ENCODE measurements at regions not wholly inside any gene's neighbourhood (a gene's known extent, or its start where the extent isn't known, plus 50 kb on each side); places are given as distances from the start of the nearest gene placed in this dataset.

DNA sequence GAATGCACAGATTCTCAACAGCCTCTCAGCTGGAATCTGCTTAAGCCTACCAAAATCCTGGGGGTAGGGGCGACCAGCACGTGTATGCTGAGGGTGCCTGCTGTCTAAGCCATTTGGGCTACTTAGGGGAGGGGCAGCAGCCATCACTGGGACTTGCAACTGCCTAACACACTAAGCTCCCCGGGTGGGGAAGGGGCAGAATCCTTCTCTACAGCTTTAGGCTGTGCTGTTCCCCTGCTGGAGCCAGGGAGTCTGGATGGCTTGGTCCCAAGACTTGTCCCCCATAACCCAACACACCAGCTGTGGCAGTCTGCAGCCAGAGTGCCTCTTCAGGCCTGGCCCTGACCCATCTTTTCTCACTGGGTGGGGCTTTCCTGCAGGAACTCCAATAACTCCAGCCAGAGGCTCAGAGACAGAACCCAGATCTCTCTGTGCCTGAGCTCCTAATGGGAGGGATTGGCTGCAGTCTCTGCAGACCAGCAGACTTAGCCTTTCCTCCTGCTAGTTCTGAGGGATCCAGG is 305.4 kb upstream of the RND3 start:
- Histone ChIP-seq H3K36me3 (no peaks in the 10 kb centered on the region), H3K9me3 (no peaks in the 10 kb centered on the region), H3K4me3 (no peak overlapping the region), H3K27me3 (replicated peaks; ENCODE audit: insufficient read depth) (no peaks in the 10 kb centered on the region), H3K27ac (no peak overlapping the region), H3K4me1 (replicated peaks) (no peaks in the 10 kb centered on the region)
- no peak for DNase-seq (ENCODE audit: low spot score)
- TF ChIP-seq POLR2AphosphoS5 (IDR thresholded peaks at IDR 0.05) (no peak), POLR2A (IDR thresholded peaks at IDR 0.05) (no peak), CTCF (IDR thresholded peaks at IDR 0.05) (no peak)
- WGBS = 94% methylated on average over 3 of the region's 3 CpGs
- intact Hi-C loops (cut with DNase I) = no loop called here

- DNase-seq (ENCODE audit: low spot score) = no peak
- TF ChIP-seq CTCF (IDR thresholded peaks at IDR 0.05) = no peak
- TF ChIP-seq POLR2A (IDR thresholded peaks at IDR 0.05) = no peak
- no peak for TF ChIP-seq POLR2AphosphoS5 (IDR thresholded peaks at IDR 0.05)
Measured at GRCh38 chr2:150791567-150791966, 304.1 kb upstream of the RND3 start.

DNA sequence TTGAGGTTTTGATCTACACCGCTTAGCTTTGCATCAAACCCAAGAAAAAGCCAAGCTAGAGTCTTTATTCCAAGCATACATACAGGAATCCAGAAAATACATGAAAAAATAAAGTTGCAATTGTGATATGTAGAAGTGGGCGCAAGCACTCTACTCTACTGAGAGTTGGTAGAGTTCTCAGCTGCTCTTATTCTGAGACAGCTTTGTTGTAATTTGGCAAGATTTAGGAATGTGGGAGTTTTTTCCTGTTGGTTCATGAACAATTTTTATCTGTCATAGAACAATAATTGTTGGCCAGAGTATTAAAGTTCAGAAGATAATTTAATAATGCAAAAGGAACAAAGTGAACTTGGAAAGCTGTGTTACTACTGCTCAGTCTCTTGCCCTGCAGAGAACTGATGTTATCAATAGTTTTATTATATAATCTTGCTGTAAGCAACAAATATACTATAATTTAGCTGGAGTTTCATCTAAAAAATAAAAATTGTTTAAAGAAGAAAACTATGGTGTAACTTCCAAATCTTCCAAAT is 302.0 kb upstream of the RND3 start:
- Histone ChIP-seq H3K27ac (no peak overlapping the region), H3K4me3 (no peak overlapping the region), H3K36me3 (no peaks in the 10 kb centered on the region), H3K9me3 (no peaks in the 10 kb centered on the region), H3K27me3 (replicated peaks; ENCODE audit: insufficient read depth) (no peaks in the 10 kb centered on the region), H3K4me1 (replicated peaks) (no peaks in the 10 kb centered on the region)
- no peak for DNase-seq (ENCODE audit: low spot score)
- intact Hi-C loops (cut with DNase I) = loop anchor here (10.0 kb wide), 1 partner anchor 1195 kb away; no protein-coding TSS in a partner anchor
- no peak for TF ChIP-seq POLR2A (IDR thresholded peaks at IDR 0.05)
- TF ChIP-seq POLR2AphosphoS5 (IDR thresholded peaks at IDR 0.05) = no peak
- no peak for TF ChIP-seq CTCF (IDR thresholded peaks at IDR 0.05)
- 79% methylated on average over 2 of the region's 2 CpGs for WGBS

More at GRCh38 chr2:150791567-150791966, 304.1 kb upstream of the RND3 start:
- H3K9me3 ChIP-seq = no peaks in the 10 kb centered on the region
- no peak overlapping the region for H3K27ac ChIP-seq
- no peaks in the 10 kb centered on the region for H3K36me3 ChIP-seq
- H3K4me3 ChIP-seq = no peak overlapping the region
- intact Hi-C loops (cut with DNase I) = no loop called here
- no peaks in the 10 kb centered on the region for H3K27me3 ChIP-seq (replicated peaks; ENCODE audit: insufficient read depth)
- H3K4me1 ChIP-seq (replicated peaks) = no peaks in the 10 kb centered on the region

- intact Hi-C loops (cut with DNase I) = loop anchor here (10.0 kb wide), 1 partner anchor 1194 kb away; no protein-coding TSS in a partner anchor
Measured at GRCh38 chr2:150788426-150789140, 301.1 kb upstream of the RND3 start.

More at GRCh38 chr2:150788426-150789140, 301.1 kb upstream of the RND3 start:
- WGBS = 72% methylated on average over 3 of the region's 3 CpGs
- no peak for DNase-seq (ENCODE audit: low spot score)
- Histone ChIP-seq H3K36me3 (no peaks in the 10 kb centered on the region), H3K27ac (no peak overlapping the region), H3K4me1 (replicated peaks) (no peaks in the 10 kb centered on the region), H3K4me3 (no peak overlapping the region), H3K9me3 (no peaks in the 10 kb centered on the region), H3K27me3 (replicated peaks; ENCODE audit: insufficient read depth) (no peaks in the 10 kb centered on the region)
- no peak for TF ChIP-seq POLR2AphosphoS5 (IDR thresholded peaks at IDR 0.05)
- TF ChIP-seq POLR2A (IDR thresholded peaks at IDR 0.05) = no peak
- no peak for TF ChIP-seq CTCF (IDR thresholded peaks at IDR 0.05)

All from prostate gland (tissue), 2 donors.